ENCODE measurements at regions not wholly inside any gene's neighbourhood (a gene's known extent, or its start where the extent isn't known, plus 50 kb on each side); places are given as distances from the start of the nearest gene placed in this dataset.

- DNase-seq (ENCODE audit: low read depth), result no peak
Observed at GRCh38 chr14:21749306-21749868, 75.8 kb upstream of the OR4E1 start.

- peak; percentile 70 for DNase-seq (ENCODE audit: low read depth)
Observed at GRCh38 chr14:21748869-21749303, 75.3 kb upstream of the OR4E1 start.

DNA sequence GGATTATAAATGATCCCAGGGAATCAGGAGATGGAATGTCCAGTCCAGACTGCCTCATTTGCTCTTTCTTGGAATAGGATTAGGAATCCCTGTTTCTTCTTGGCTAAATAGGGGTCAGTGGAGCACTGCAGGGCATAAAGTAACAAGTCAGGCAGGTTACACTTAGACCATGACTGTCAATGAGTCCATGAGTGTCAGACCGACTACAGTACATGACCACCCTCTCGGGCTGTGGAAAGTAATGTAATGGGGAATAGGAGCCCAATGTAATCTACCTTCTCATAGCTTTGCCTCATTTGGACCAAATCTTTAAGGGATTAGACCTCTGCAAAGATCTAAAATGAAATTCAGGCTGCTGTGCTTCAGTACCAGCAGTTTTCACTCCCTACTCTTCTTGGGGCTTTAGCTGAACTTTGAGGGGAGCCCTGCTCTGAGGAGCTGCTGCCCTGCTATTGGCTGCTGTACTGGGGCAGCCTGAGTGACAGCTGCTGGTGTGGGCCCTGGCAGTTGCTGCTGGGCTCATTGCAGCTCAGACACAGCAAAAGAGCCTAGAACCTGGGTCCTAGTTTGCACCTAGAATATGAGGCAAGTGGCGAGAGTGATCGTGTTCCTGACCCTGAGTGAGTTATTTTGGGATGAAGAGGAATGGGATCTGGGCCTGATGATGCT lies 62.2 kb upstream of the OR4E1 start:
- no peak for DNase-seq (ENCODE audit: low read depth)

- DNase-seq (ENCODE audit: low read depth), result no peak
Observed at GRCh38 chr14:21735200-21735599, 61.6 kb upstream of the OR4E1 start.

GRCh38 chr14:21734457-21735074 lies 60.9 kb upstream of the OR4E1 start:
- peak; percentile 73 for DNase-seq (ENCODE audit: low read depth)

DNA sequence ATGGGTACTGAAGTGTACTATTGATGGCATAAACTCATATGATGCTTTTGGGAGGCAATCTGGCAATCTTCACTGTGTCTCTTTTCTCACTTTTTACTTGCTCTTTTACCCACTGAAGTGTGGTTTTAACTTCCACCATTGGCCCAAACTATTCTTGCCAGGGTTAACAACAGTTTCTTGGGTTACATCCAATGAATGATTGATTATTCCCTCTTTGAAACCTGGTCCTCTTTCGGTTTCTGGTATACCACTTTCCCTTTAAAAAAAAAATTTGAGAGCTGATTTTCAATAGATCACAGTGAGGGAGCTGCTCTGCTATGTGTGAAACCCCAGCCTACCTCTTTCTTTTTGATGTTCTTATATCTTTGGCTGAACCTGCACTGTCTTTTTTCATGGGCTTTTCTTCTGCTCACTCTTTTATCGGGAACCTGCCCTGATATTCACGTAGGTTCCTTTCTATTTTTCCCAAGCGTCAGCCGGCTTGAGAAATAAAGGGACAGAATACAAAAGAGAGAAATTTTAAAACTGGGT lies 56.1 kb upstream of the OR4E1 start:
- DNase-seq (ENCODE audit: low read depth), result no peak

DNA sequence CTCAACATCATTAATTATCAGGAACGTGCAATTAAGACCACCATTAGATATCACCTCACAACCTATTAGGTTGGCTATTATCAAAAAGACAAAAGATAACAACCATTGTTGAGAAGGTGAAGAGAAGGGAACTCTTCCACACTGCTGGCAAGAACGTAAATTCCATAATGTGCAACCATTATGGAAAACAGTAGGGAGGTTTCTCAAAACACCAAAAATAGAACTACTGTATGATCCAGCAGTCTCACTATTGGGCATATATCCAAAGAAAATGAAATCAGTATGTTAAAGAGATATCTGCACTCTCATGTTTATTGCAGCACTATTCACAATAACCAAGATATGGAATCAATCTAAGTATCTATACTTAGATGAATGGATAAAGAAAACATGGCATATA lies 51.6 kb upstream of the OR4E1 start:
- DNase-seq (ENCODE audit: low read depth), result no peak

DNA sequence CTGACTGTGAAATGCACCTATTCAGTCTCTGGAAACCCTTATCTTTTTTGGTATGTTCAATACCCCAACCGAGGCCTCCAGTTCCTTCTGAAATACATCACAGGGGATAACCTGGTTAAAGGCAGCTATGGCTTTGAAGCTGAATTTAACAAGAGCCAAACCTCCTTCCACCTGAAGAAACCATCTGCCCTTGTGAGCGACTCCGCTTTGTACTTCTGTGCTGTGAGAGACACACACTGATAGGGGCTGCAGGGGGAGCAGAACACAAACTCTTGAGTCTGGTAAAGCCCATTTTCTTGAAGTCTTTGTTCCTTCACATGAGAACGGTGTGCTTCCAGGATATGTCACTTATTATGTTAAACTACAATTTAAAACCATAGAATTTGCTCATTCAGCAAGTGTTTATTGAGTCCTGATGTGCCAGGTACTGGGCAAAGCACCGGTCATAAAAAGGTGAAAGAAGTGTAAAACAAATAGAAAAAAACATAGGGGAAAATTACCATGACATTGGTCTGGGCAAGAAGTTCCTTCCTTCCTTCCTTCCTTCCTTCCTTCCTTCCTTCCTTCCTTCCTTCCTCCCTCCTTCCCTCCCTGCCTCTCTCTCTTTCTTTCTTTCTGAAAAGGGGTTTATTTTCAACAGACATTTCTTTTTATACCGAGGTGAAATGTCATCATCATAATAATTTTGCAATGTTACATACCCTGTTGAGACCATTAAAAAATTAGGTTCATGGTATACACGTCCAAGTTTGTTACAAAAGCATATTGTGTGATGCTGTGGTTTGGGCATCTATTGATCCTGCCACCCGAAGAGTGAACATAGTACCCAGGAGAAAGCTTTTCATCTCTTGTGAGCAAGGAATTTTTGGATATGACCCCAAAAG lies 50.7 kb upstream of the OR4E1 start:
- DNase-seq (ENCODE audit: low read depth), result no peak

GRCh38 chr14:21723431-21724045 lies 49.9 kb upstream of the OR4E1 start:
- DNase-seq (ENCODE audit: low read depth), result peak; percentile 84

All from Daoy (cell line).